BLaER1 (cell line): ENCODE measurements at regions not wholly inside any gene's neighbourhood (a gene's known extent, or its start where the extent isn't known, plus 50 kb on each side); places are given as distances from the start of the nearest gene placed in this dataset.

Experiments
- H3K27ac ChIP-seq: shearing (Covaris generic); formaldehyde crosslinking; 2 replicates; pipeline ENCODE4 v1.8.1; 2022
- H3K27me3 ChIP-seq: shearing (Covaris generic); formaldehyde crosslinking; 2 replicates; pipeline ENCODE4 v1.8.1; 2022
- H3K36me3 ChIP-seq: shearing (Covaris generic); formaldehyde crosslinking; 2 replicates; pipeline ENCODE4 v1.8.1; 2022
- H3K4me1 ChIP-seq: shearing (Covaris generic); formaldehyde crosslinking; 2 replicates; pipeline ENCODE4 v1.8.1; 2022
- H3K4me2 ChIP-seq: shearing (Covaris generic); formaldehyde crosslinking; 2 replicates; pipeline ENCODE4 v1.8.1; 2022
- H3K4me3 ChIP-seq: shearing (Covaris generic); formaldehyde crosslinking; 2 replicates; pipeline ENCODE4 v1.8.1; 2022
- H3K9ac ChIP-seq: shearing (Covaris generic); formaldehyde crosslinking; 2 replicates; pipeline ENCODE4 v1.8.1; 2022
- H3K9me3 ChIP-seq: shearing (Covaris generic); formaldehyde crosslinking; 2 replicates; pipeline ENCODE4 v1.8.1; 2022
- H4K20me1 ChIP-seq: shearing (Covaris generic); formaldehyde crosslinking; 2 replicates; pipeline ENCODE4 v1.8.1; 2022
- Cebpa-rat ChIP-seq: shearing (Covaris generic); IDR thresholded peaks from 2 replicates; pipeline ENCODE4 v1.8.1; 2022

DNA sequence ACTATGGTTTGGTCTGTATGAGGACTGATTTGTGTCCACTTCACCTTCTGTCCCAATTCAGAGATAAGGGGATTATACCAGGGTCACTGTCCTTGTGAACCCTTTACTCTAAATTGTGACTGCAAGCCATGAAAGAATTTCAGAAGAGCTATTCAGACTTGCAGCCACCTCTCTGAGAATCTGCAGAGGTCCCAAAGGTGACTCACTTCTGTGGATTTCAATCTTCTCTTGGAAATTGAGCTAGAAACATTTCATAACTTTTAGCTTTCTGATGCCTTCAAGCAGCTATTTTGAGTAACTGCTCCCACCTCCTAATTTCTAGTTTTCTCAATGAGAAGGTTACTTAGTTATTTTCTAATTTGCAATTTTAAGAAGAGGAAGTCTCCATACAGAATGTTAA lies 1242.4 kb upstream of the ACVR2A start:
- H3K27ac ChIP-seq: no peak overlapping the region
- no peaks in the 10 kb centered on the region for H4K20me1 ChIP-seq
- no peaks in the 10 kb centered on the region for H3K27me3 ChIP-seq
- H3K4me2 ChIP-seq: no peak overlapping the region
- H3K9ac ChIP-seq: no peak overlapping the region
- no peak overlapping the region for H3K4me3 ChIP-seq
- no peaks in the 10 kb centered on the region for H3K4me1 ChIP-seq
- H3K9me3 ChIP-seq: no peaks in the 10 kb centered on the region
- H3K36me3 ChIP-seq: no peaks in the 10 kb centered on the region
- no peak for TF ChIP-seq Cebpa-rat

DNA sequence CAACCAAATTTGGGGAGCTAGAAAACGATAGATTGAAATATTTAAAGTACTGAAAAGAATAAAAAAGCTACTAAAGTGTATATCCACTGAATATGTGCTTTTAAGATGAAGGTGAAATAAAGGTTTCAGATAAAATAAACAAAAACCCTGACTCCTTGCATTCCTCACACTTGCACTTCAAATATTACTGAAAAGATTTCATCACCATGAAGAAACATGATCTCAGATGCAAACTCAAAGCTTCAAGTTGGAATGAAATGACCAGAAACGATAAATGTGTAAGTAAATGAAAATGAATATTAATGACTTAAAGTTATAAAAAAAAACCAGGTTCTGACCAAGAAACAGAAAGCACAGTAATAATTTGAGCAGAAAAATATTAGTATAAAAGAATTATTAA lies 1246.0 kb upstream of the ACVR2A start:
- no peak overlapping the region for H3K27ac ChIP-seq
- no peak overlapping the region for H3K4me2 ChIP-seq
- H3K27me3 ChIP-seq: no peaks in the 10 kb centered on the region
- H3K4me1 ChIP-seq: no peaks in the 10 kb centered on the region
- no peaks in the 10 kb centered on the region for H3K36me3 ChIP-seq
- no peak overlapping the region for H3K4me3 ChIP-seq
- H4K20me1 ChIP-seq: no peaks in the 10 kb centered on the region
- no peak for TF ChIP-seq Cebpa-rat
- H3K9ac ChIP-seq: no peak overlapping the region
- no peaks in the 10 kb centered on the region for H3K9me3 ChIP-seq

DNA sequence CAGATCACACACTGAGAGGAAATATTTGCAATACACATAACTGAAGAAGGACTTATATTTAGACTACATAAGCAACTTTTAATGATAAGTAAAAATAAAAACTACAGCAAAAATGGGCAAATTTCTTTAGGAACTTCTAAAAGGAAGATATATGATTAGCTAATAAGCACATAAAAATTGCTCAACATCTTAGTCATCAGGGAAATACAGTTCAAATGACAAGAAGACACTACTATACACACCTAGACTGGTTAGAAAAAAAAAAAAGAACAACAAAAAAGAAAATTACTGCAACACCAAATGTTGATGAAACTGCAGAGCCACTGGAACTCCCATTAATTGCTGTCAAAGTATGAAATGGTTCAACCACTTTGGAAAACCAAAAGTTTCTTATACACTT lies 1247.5 kb upstream of the ACVR2A start:
- no peak overlapping the region for H3K4me3 ChIP-seq
- H3K9me3 ChIP-seq: no peaks in the 10 kb centered on the region
- TF ChIP-seq Cebpa-rat: no peak
- H3K36me3 ChIP-seq: no peaks in the 10 kb centered on the region
- H4K20me1 ChIP-seq: no peaks in the 10 kb centered on the region
- no peak overlapping the region for H3K4me2 ChIP-seq
- H3K27ac ChIP-seq: no peak overlapping the region
- no peak overlapping the region for H3K9ac ChIP-seq
- H3K27me3 ChIP-seq: no peaks in the 10 kb centered on the region
- H3K4me1 ChIP-seq: no peaks in the 10 kb centered on the region

DNA sequence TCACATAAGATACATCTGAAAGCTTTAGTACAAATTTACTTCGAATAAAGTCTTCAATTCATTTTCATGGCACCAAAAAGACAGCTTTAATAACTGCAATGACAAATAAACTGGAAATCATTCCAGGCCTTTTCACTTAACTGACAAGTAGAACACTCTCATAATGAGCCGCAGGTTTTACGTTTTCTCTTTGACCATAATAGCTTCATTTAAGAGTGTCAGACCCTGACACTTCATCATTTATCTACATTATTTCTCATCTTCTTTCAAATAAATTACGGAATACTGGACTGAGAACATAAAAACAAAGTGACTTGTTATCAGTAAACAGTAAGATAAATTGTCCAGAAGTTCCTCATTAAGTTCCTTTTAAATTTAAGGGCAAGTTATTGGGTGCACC lies 1252.9 kb upstream of the ACVR2A start:
- H3K4me1 ChIP-seq: no peaks in the 10 kb centered on the region
- no peaks in the 10 kb centered on the region for H3K27me3 ChIP-seq
- TF ChIP-seq Cebpa-rat: no peak
- H3K9ac ChIP-seq: no peak overlapping the region
- no peak overlapping the region for H3K4me2 ChIP-seq
- no peak overlapping the region for H3K4me3 ChIP-seq
- H3K9me3 ChIP-seq: peaks cover 6% of the 10 kb centered on the region; the same call in 1 of the 2 replicates
- no peaks in the 10 kb centered on the region for H3K36me3 ChIP-seq
- H4K20me1 ChIP-seq: no peaks in the 10 kb centered on the region
- H3K27ac ChIP-seq: no peak overlapping the region

DNA sequence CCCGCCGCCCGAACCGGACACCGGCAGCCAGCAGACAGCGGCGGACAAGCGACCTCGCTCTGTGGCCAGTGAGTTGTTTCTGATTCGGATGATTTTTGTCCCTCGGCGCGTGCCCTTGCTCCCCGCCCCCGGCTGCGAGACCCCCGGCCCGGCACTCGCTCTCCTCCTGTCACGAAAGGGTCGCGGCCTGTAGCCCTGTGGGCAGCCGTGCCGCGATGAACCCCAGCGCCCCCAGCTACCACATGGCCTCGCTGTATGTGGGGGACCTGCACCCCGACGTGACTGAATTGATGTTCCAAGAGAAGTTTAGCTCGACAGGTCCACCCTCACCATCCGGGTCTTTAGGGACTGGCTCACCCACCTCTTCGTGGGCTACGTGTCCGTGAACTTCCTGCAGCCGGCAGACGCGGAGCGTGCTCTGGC lies 1257.5 kb upstream of the ACVR2A start:
- Histone ChIP-seq H3K4me1 (no peaks in the 10 kb centered on the region), H4K20me1 (no peaks in the 10 kb centered on the region), H3K4me2 (no peak overlapping the region)

DNA sequence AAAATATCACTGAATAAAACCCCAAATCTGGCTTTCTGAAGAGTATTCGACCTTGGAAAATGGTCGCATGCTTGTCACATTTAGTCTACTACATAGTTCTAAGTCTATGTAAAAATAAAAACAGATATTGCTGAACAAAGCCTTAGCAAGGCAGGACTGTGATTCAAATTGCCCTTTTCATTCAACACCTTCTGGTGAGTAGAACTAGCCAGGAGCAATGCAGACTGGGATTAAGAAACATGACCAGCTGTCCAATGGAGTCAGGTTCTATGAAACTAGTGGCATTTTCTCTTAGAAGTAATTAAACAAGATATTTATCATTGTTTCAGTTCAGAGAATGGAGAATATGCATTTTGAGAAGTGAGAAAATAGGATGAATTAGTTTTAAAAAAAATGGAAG lies 1260.5 kb upstream of the ACVR2A start:
- Histone ChIP-seq H3K4me1 (no peaks in the 10 kb centered on the region), H3K4me2 (no peak overlapping the region), H3K4me3 (no peak overlapping the region), H3K27me3 (no peaks in the 10 kb centered on the region), H3K27ac (no peak overlapping the region), H3K9me3 (peaks cover 6% of the 10 kb centered on the region; the same call in 1 of the 2 replicates), H3K9ac (no peak overlapping the region), H3K36me3 (no peaks in the 10 kb centered on the region), H4K20me1 (no peaks in the 10 kb centered on the region)
- TF ChIP-seq Cebpa-rat: no peak

More for the DNA sequence above, 1257.5 kb upstream of the ACVR2A start:
- no peak overlapping the region for H3K4me3 ChIP-seq
- no peaks in the 10 kb centered on the region for H3K27me3 ChIP-seq
- no peak for TF ChIP-seq Cebpa-rat
- H3K9me3 ChIP-seq: peaks cover 6% of the 10 kb centered on the region; the same call in 1 of the 2 replicates
- no peak overlapping the region for H3K9ac ChIP-seq
- H3K27ac ChIP-seq: no peak overlapping the region
- H3K36me3 ChIP-seq: no peaks in the 10 kb centered on the region

DNA sequence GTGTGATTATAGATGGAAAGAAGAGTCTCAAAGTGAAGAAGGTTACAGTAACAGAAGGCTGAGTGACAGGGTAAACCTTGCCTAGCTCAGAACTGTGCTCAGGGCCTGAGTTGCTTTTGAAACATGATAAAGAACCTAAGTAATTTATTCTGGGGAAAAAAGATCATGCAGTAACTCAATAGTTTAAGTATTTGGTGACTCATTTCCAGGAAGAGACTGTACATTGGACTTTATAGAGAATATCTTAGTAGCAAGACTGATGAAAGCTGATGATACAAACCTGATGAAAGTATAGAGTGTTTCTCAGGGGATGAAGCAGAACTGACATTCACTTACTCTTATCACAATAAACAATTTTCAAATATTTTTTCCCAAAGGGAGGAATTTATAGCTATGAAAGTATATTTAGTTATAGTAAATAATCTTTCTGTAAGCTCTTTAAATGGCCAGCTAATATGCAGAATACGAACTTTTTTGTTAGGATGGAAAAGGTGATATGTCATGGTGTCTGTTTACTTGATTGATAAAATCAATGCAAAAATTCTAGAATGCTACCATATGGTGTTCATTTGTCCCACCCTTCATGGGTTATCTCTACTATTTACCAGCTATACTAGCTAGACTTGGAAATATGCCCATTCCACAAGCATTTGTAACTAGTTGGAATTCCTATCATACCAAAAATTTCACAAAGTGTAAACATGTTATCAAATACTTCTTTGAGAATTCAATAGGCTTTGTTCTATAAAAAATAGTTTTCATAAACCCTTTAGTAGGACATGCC lies 1265.5 kb upstream of the ACVR2A start:
- no peaks in the 10 kb centered on the region for H4K20me1 ChIP-seq
- H3K4me2 ChIP-seq: no peak overlapping the region
- H3K4me1 ChIP-seq: no peaks in the 10 kb centered on the region
- no peaks in the 10 kb centered on the region for H3K9me3 ChIP-seq
- no peaks in the 10 kb centered on the region for H3K36me3 ChIP-seq
- H3K4me3 ChIP-seq: no peak overlapping the region
- TF ChIP-seq Cebpa-rat: no peak
- no peak overlapping the region for H3K27ac ChIP-seq
- H3K9ac ChIP-seq: no peak overlapping the region
- no peaks in the 10 kb centered on the region for H3K27me3 ChIP-seq

DNA sequence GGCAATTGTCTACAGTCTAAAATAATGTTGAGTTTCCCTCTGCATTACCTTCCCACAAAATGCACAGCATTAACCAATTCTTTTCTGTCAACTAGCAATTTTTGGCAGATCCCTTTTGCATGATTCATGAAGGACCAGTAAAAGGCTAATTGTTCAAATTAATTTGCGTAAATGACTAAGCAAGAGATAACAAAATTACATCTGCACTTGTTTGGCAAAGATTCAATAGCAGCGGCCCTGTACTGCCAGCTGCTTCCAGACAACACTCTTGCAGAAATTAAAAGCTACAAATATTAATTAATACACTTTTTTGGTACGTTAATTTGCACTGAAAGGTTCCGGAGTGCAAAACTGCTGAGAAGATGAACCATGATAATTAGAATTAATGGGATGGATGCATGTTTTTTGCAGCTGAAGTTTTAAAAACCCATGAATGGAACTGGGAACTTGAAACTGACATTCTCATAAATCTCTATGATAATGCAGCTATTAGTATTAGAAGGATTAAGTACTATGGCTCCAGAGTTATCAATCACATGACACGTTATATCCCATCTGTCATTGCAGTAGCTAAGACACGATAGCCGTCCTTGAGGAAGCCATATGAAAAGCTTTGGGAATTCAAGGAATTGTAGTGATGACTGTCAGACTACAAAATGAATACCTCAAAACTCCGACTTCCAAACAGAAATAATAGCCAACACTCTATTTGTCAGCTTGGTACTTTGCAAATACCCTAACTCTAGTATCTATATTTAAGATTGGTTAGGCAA lies 1268.3 kb upstream of the ACVR2A start:
- Histone ChIP-seq H3K4me1 (no peaks in the 10 kb centered on the region), H3K27me3 (no peaks in the 10 kb centered on the region), H3K9ac (no peak overlapping the region), H3K27ac (no peak overlapping the region), H3K4me3 (no peak overlapping the region), H3K36me3 (no peaks in the 10 kb centered on the region), H4K20me1 (no peaks in the 10 kb centered on the region), H3K9me3 (no peaks in the 10 kb centered on the region), H3K4me2 (no peak overlapping the region)
- TF ChIP-seq Cebpa-rat: no peak

DNA sequence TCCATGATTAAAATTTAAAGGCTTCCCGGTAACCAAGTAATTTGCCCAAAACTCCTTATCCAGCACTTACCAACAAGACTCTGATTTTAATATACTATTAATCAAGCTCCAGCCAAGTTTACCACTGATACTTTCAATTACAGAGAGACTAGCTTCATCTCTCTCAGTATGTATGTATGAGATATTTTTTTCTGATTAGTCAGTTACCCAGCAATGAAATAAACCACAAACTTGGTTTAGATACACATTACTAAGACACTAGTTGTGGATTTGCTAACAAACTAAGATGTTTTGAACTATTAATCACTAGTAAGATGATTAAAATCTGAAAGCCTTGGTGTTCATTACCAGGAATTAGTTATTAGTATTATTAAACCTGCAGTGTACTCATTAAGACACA lies 1272.2 kb upstream of the ACVR2A start:
- Histone ChIP-seq H3K4me2 (no peak overlapping the region), H3K27me3 (no peaks in the 10 kb centered on the region), H4K20me1 (no peaks in the 10 kb centered on the region), H3K4me3 (no peak overlapping the region), H3K9ac (no peak overlapping the region), H3K4me1 (no peaks in the 10 kb centered on the region), H3K9me3 (no peaks in the 10 kb centered on the region), H3K36me3 (no peaks in the 10 kb centered on the region), H3K27ac (no peak overlapping the region)
- no peak for TF ChIP-seq Cebpa-rat

DNA sequence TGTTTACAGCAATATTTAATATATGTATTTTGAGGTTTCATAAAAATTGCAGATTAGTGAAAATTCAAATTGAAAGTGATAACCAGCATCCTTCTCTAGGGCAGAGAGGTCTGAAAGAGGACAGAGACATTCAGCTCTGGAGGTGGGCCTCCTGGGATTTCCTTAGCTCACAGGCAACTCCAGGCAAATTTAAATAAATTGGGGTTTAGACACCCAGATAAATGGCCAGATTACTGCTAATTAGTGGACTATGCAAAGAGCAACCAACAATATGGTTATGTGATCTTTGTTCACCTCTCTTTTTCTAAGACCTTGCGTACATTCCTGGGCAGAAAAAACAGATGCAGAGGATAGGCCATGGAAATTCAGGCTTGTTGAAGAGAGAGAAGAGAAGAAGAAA lies 1282.8 kb upstream of the ACVR2A start:
- Histone ChIP-seq H4K20me1 (no peaks in the 10 kb centered on the region), H3K9me3 (no peaks in the 10 kb centered on the region), H3K4me1 (no peaks in the 10 kb centered on the region), H3K4me2 (no peak overlapping the region), H3K9ac (no peak overlapping the region), H3K36me3 (no peaks in the 10 kb centered on the region), H3K27me3 (no peaks in the 10 kb centered on the region), H3K27ac (no peak overlapping the region), H3K4me3 (no peak overlapping the region)
- no peak for TF ChIP-seq Cebpa-rat
